Superior temporal gyrus (tissue), 1 donor: ENCODE measurements at regions not wholly inside any gene's neighbourhood (a gene's known extent, or its start where the extent isn't known, plus 50 kb on each side); places are given as distances from the start of the nearest gene placed in this dataset.

ENCODE experiments used
- DNase-seq: peaks from one replicate; pipeline ENCODE4 v3.0.0-alpha.2; 2016; ENCODE audit errors: extremely low spot score

- no peak for DNase-seq
These were observed 311.3 kb downstream of the TNS1 start for GRCh38 chr2:217691516-217691915.

DNA sequence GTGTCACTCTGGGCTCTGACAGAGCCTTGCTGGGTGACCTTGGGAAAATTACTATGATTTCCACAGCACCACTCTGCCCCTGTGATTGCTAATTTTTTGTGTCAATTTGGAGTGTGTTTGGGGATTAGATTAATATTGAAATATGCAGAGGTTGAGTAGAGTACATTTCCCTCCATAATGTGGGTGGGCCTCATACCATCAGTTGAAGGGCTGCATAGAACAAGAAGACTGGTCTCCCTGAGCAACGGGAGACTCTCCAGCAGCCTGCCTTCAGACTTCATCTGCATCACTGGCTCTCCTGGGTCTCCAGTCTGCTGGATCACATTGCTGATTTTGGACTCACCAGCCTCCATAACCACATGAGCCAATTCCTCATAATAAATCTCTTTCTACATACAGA, 313.7 kb downstream of the TNS1 start:
- DNase-seq: no peak

DNA sequence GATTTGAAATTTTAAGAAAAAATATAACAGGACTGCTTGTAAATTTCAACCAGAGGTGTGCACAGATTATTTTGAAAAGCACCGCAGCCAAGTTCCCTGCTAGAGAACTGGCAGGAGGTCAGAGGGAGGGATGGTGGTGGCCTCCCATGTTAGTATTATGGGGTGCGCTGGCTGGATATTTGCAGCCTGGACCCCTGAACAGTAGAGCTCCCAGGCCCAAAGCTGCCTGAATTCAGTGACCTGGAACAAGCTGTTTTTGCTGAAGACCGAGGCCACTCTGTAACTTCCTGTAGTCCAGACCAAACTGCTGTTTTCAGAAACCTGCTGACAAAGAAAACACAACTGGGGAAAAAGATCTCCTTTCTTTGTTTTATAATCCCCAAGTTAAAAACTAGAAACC, 314.3 kb downstream of the TNS1 start:
- no peak for DNase-seq

DNA sequence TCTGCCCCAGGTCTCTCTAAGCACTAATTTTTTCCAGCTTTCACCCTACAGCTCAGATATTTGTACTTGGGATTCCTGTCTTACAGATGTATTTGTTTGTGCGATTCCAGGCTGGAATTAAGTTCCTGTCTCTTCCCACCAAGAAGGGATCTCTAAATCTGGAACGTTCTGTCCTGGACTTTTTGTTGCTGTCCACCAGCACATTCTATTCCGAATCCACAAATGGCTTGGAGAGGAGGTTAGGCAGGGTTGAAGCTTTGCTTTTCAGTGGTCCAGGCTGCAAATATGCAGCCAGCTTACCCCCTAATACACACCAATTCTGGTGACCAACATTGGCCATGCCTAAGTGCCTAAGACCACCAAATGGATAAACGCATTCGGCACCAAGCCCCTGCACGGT, 315.0 kb downstream of the TNS1 start:
- DNase-seq: no peak

GRCh38 chr2:217685255-217685605, 317.6 kb downstream of the TNS1 start:
- DNase-seq: no peak

DNA sequence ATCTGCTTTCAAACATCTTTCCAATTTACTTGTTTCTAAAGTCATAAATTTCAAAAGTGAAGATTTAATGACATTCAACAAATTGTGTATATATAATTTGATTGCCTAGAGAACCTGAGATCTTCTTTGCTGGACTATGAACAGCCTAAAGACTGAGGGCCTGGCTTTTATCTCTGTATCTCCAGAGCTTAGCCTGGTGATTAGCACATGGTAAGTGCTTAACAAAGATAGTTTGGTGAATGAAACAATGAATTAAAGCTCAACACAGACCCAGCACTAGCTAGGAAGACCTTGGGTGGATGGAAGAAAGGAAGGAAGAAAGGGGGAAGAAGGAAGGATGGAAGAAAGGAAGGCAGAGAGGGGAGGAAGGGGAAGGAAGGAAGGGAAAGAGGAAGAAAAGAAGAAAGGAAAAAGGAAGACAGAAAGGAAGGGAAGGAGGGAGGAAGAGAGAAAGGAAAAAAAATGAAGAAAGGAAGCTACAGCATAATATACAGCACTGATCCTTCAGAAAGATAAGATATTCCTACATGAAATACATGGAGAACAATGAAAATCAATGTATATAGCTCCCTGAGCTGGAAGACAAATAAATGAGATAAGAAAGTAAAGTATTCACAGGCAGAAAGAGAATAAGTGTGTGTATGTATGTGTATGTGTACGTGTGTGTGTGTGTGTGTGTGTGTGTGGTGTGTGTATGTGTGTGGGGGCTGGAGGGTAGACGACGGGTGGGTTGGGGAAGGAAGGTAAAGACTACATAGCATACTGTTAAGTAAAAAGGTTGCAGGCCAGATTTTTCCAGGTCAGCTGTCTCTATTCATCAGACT, 318.2 kb downstream of the TNS1 start:
- no peak for DNase-seq

- no peak for DNase-seq
These were observed 319.5 kb downstream of the TNS1 start for GRCh38 chr2:217683106-217683870.

GRCh38 chr2:217681791-217682190, 321.0 kb downstream of the TNS1 start:
- no peak for DNase-seq

GRCh38 chr2:217680381-217680780, 322.4 kb downstream of the TNS1 start:
- DNase-seq: no peak

DNA sequence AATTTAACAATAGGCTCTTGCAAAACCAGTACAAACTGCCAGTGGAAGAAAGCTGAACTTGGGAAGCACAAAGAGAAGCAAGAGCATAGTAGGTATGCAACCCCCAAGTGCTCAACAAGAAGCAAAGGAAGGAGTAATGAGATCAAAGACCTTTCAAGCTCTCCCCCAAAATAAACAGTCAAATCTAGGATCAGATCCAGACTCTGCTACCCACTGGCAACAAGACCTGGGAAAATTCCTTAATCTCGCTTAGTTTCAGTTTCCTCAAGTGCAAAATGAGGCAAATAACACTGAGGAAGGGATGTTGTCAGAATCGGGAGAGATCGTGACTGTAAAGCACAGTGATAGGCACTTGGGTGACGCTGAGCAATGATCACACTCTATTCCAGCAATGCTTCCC, 329.2 kb downstream of the TNS1 start:
- DNase-seq: no peak

GRCh38 chr2:217672472-217672871, 330.3 kb downstream of the TNS1 start:
- DNase-seq: no peak

- DNase-seq: no peak
These were observed 330.9 kb downstream of the TNS1 start for GRCh38 chr2:217671871-217672270.

- no peak for DNase-seq
These were observed 331.7 kb downstream of the TNS1 start for GRCh38 chr2:217671075-217671474.

GRCh38 chr2:217669831-217670230, 333.0 kb downstream of the TNS1 start:
- DNase-seq: no peak

- no peak for DNase-seq
These were observed 335.3 kb downstream of the TNS1 start for GRCh38 chr2:217667512-217667911.

DNA sequence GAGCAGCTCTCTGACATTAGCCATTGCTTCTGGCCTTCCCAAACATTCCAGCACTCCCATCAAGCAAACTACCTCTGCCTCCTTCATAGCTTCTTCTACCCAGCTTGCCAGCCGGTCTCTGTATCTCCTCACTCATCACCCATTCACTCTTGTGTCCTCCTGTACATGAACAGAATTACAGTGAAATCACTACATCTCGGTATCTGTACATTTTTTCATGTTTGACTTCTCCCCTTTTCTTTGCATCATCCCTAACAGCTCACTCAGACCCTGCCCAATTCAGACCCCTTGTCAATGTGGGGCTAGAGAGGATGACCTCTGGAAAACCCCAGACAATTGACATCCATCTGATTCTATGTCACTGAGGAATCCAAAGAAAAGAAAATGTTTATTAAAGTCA, 335.8 kb downstream of the TNS1 start:
- DNase-seq: no peak

- DNase-seq: no peak
These were observed 336.5 kb downstream of the TNS1 start for GRCh38 chr2:217666338-217666737.

DNA sequence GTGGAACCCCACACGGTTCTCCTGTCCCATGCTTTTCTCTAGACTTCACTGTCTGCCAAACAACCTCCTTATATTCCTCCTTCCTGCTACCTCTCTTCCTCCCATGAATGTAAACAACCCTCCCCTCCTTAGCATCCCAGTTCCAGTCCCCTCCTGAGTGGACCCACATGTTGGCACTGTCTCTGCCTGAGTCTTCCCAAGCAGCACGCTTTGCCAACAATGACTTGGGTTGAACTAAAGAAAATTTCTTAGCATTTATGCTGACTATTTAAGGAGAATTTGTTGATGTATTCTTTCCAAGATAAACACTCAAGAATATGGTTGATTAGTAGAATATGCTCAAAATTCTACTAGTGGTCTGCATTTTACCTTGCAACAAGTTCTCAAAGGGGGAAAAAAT, 338.0 kb downstream of the TNS1 start:
- no peak for DNase-seq

GRCh38 chr2:217662984-217663602, 339.7 kb downstream of the TNS1 start:
- DNase-seq: no peak

- no peak for DNase-seq
These were observed 341.4 kb downstream of the TNS1 start for GRCh38 chr2:217661378-217661777.

DNA sequence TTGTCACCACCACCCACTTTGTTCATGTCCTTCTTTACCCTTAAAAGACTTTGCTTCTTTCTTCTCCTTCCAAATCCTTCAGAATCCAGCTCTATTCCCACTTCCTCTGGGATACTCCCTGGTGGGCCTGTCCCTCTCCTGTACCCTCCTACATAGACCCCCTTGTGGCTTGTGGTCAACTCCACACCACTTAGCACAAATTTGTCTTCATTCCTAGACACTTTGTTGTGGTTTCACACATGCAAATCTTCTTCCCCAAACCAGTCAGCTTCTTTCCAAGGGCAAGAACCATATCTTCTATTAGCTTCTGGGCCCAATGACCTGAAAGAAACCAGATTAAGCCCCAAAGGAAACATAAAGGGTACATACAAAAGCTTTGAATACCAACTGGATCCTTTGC, 342.4 kb downstream of the TNS1 start:
- DNase-seq: no peak

DNA sequence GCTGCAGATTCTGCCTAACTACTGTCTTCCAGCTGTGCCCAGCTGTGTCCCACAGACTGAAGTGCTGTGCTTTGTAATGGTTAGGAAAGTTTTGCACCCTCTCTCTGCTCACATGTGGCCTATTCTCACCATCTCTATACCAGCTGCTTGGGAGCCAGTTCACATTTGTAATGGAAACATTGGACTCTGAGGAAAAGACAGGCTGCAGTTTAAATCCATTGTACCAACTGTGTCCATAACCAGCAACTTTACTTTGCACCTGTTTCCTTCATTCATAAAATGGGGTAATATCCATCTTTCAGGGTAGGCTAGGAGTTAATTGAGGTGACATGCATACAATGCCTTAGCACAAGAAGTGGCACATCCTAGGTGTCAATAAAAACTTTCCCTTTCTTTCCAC, 344.0 kb downstream of the TNS1 start:
- no peak for DNase-seq

DNA sequence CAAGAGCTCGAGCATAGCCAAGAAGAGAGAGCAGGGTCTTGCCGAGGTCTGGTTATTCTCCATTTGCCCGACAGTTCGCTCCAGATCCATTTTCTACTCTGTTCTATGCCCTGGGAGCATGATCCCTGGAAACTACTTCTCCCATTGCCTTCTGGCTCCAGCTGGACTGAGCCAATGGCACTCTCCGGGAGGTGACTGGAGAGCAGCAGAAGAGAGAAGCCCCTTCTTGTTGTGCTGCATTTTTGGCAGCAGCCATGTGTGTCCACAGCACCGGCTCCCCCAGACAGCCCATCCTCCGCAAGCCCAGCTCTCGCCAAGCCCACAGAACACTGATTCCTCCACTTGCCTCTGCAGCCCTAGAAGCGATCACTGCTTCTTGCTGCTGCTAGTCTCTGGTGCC, 345.5 kb downstream of the TNS1 start:
- DNase-seq: no peak
